ENCODE measurements at regions not wholly inside any gene's neighbourhood (a gene's known extent, or its start where the extent isn't known, plus 50 kb on each side); places are given as distances from the start of the nearest gene placed in this dataset.

GRCh38 chr13:61700181-61700580 is 284.5 kb upstream of the PCDH20 start:
- no peak overlapping the region for H4K12ac ChIP-seq (ENCODE audit: low read depth, low read length)
- no peaks in the 10 kb centered on the region for H3K4me1 ChIP-seq (ENCODE audit: control insufficient read depth in 1 of 2, insufficient read depth in 2 of 2, low read length in 2 of 2)
- no peak overlapping the region for H2AFZ ChIP-seq (ENCODE audit: insufficient read depth, low read length, poor library complexity)
- no peak overlapping the region for H2BK12ac ChIP-seq (ENCODE audit: low read length)
- H3K14ac ChIP-seq (ENCODE audit: low read length): no peak overlapping the region
- H3K79me2 ChIP-seq (ENCODE audit: control insufficient read depth, insufficient read depth, low read length, poor library complexity): no peaks in the 10 kb centered on the region
- no peak overlapping the region for H2BK120ac ChIP-seq (ENCODE audit: insufficient read depth, low read length, poor library complexity)
- H3K4ac ChIP-seq (ENCODE audit: low read depth, low read length): no peak overlapping the region
- no peak overlapping the region for H2BK5ac ChIP-seq (ENCODE audit: low read depth, low read length, poor library complexity)
- no peak overlapping the region for H3K9ac ChIP-seq (ENCODE audit: low read length)
- no peaks in the 10 kb centered on the region for H3K36me3 ChIP-seq (ENCODE audit: control insufficient read depth in 1 of 2, insufficient read depth in 2 of 2, low read length in 2 of 2)
- peaks cover 3% of the 10 kb centered on the region for H3K9me3 ChIP-seq (ENCODE audit: insufficient read depth, low read depth, low read length)
- H4K8ac ChIP-seq (ENCODE audit: low read depth, low read length): no peak overlapping the region
- no peak overlapping the region for H2AK5ac ChIP-seq (ENCODE audit: low read length)
- H3K23ac ChIP-seq (ENCODE audit: low read length): no peak overlapping the region
- no peak overlapping the region for H3K4me3 ChIP-seq (ENCODE audit: low read depth, low read length)
- no peak overlapping the region for H4K91ac ChIP-seq (ENCODE audit: low read depth, low read length)
- no CpG with 5 or more reads among the region's 4 CpGs for WGBS (ENCODE audit: extremely low coverage, insufficient coverage, insufficient read length)
- no peak overlapping the region for H3K27ac ChIP-seq (ENCODE audit: low read depth, low read length)
- H3K4me2 ChIP-seq (ENCODE audit: low read length): no peak overlapping the region
- no peak for DNase-seq
- no peaks in the 10 kb centered on the region for H3K79me1 ChIP-seq (ENCODE audit: low read length)
- H3K27me3 ChIP-seq (ENCODE audit: insufficient read depth, low read length): no peaks in the 10 kb centered on the region
- no peak overlapping the region for H3K18ac ChIP-seq (ENCODE audit: low read length)

GRCh38 chr13:61696676-61697075 is 281.0 kb upstream of the PCDH20 start:
- H3K9ac ChIP-seq (ENCODE audit: low read length): no peak overlapping the region
- no peak overlapping the region for H4K8ac ChIP-seq (ENCODE audit: low read depth, low read length)
- H3K23ac ChIP-seq (ENCODE audit: low read length): no peak overlapping the region
- no peak overlapping the region for H2BK120ac ChIP-seq (ENCODE audit: insufficient read depth, low read length, poor library complexity)
- no peak overlapping the region for H3K4ac ChIP-seq (ENCODE audit: low read depth, low read length)
- H4K12ac ChIP-seq (ENCODE audit: low read depth, low read length): no peak overlapping the region
- no peaks in the 10 kb centered on the region for H3K4me1 ChIP-seq (ENCODE audit: control insufficient read depth in 1 of 2, insufficient read depth in 2 of 2, low read length in 2 of 2)
- H3K79me1 ChIP-seq (ENCODE audit: low read length): no peaks in the 10 kb centered on the region
- no peak overlapping the region for H2BK5ac ChIP-seq (ENCODE audit: low read depth, low read length, poor library complexity)
- no peaks in the 10 kb centered on the region for H3K36me3 ChIP-seq (ENCODE audit: control insufficient read depth in 1 of 2, insufficient read depth in 2 of 2, low read length in 2 of 2)
- no peak overlapping the region for H2BK12ac ChIP-seq (ENCODE audit: low read length)
- no peak overlapping the region for H3K4me2 ChIP-seq (ENCODE audit: low read length)
- no peak for DNase-seq
- no peak overlapping the region for H4K91ac ChIP-seq (ENCODE audit: low read depth, low read length)
- no peak overlapping the region for H3K14ac ChIP-seq (ENCODE audit: low read length)
- no peak overlapping the region for H3K27ac ChIP-seq (ENCODE audit: low read depth, low read length)
- WGBS (ENCODE audit: extremely low coverage, insufficient coverage, insufficient read length): no CpG with 5 or more reads among the region's 5 CpGs
- H3K79me2 ChIP-seq (ENCODE audit: control insufficient read depth, insufficient read depth, low read length, poor library complexity): no peaks in the 10 kb centered on the region
- no peak overlapping the region for H3K18ac ChIP-seq (ENCODE audit: low read length)
- no peak overlapping the region for H2AK5ac ChIP-seq (ENCODE audit: low read length)
- no peaks in the 10 kb centered on the region for H3K27me3 ChIP-seq (ENCODE audit: insufficient read depth, low read length)
- H2AFZ ChIP-seq (ENCODE audit: insufficient read depth, low read length, poor library complexity): no peak overlapping the region
- H3K4me3 ChIP-seq (ENCODE audit: low read depth, low read length): no peak overlapping the region
- H3K9me3 ChIP-seq (ENCODE audit: insufficient read depth, low read depth, low read length): no peaks in the 10 kb centered on the region

- H2AK5ac ChIP-seq (ENCODE audit: low read length): no peak overlapping the region
- H2BK120ac ChIP-seq (ENCODE audit: insufficient read depth, low read length, poor library complexity): no peak overlapping the region
- no peaks in the 10 kb centered on the region for H3K9me3 ChIP-seq (ENCODE audit: insufficient read depth, low read depth, low read length)
- no peak overlapping the region for H3K4ac ChIP-seq (ENCODE audit: low read depth, low read length)
- H3K23ac ChIP-seq (ENCODE audit: low read length): no peak overlapping the region
- no peak overlapping the region for H2BK5ac ChIP-seq (ENCODE audit: low read depth, low read length, poor library complexity)
- no peak overlapping the region for H4K12ac ChIP-seq (ENCODE audit: low read depth, low read length)
- no peaks in the 10 kb centered on the region for H3K79me2 ChIP-seq (ENCODE audit: control insufficient read depth, insufficient read depth, low read length, poor library complexity)
- no peak overlapping the region for H4K8ac ChIP-seq (ENCODE audit: low read depth, low read length)
- H3K9ac ChIP-seq (ENCODE audit: low read length): no peak overlapping the region
- H3K36me3 ChIP-seq (ENCODE audit: control insufficient read depth in 1 of 2, insufficient read depth in 2 of 2, low read length in 2 of 2): no peaks in the 10 kb centered on the region
- H4K91ac ChIP-seq (ENCODE audit: low read depth, low read length): no peak overlapping the region
- no peak overlapping the region for H3K18ac ChIP-seq (ENCODE audit: low read length)
- WGBS (ENCODE audit: extremely low coverage, insufficient coverage, insufficient read length): no CpG with 5 or more reads among the region's 2 CpGs
- H3K27me3 ChIP-seq (ENCODE audit: insufficient read depth, low read length): no peaks in the 10 kb centered on the region
- H3K4me3 ChIP-seq (ENCODE audit: low read depth, low read length): no peak overlapping the region
- no peak overlapping the region for H3K27ac ChIP-seq (ENCODE audit: low read depth, low read length)
- H2BK12ac ChIP-seq (ENCODE audit: low read length): no peak overlapping the region
- no peak for DNase-seq
- H3K4me1 ChIP-seq (ENCODE audit: control insufficient read depth in 1 of 2, insufficient read depth in 2 of 2, low read length in 2 of 2): no peaks in the 10 kb centered on the region
- H3K4me2 ChIP-seq (ENCODE audit: low read length): no peak overlapping the region
- no peak overlapping the region for H3K14ac ChIP-seq (ENCODE audit: low read length)
- H2AFZ ChIP-seq (ENCODE audit: insufficient read depth, low read length, poor library complexity): no peak overlapping the region
- no peaks in the 10 kb centered on the region for H3K79me1 ChIP-seq (ENCODE audit: low read length)
These were observed 279.5 kb upstream of the PCDH20 start for GRCh38 chr13:61695147-61695546.

GRCh38 chr13:61692691-61693090 is 277.0 kb upstream of the PCDH20 start:
- no peaks in the 10 kb centered on the region for H3K36me3 ChIP-seq (ENCODE audit: control insufficient read depth in 1 of 2, insufficient read depth in 2 of 2, low read length in 2 of 2)
- H3K27ac ChIP-seq (ENCODE audit: low read depth, low read length): no peak overlapping the region
- no peak overlapping the region for H4K8ac ChIP-seq (ENCODE audit: low read depth, low read length)

GRCh38 chr13:61685682-61686012 is 270.0 kb upstream of the PCDH20 start:
- Histone ChIP-seq H3K4me2 (ENCODE audit: low read length) (no peak overlapping the region), H4K91ac (ENCODE audit: low read depth, low read length) (no peak overlapping the region), H3K9me3 (ENCODE audit: insufficient read depth, low read depth, low read length) (no peaks in the 10 kb centered on the region), H2AK5ac (ENCODE audit: low read length) (no peak overlapping the region), H3K4ac (ENCODE audit: low read depth, low read length) (no peak overlapping the region), H3K27ac (ENCODE audit: low read depth, low read length) (no peak overlapping the region), H3K4me1 (ENCODE audit: control insufficient read depth in 1 of 2, insufficient read depth in 2 of 2, low read length in 2 of 2) (no peaks in the 10 kb centered on the region), H2BK120ac (ENCODE audit: insufficient read depth, low read length, poor library complexity) (no peak overlapping the region), H3K27me3 (ENCODE audit: insufficient read depth, low read length) (no peaks in the 10 kb centered on the region), H2AFZ (ENCODE audit: insufficient read depth, low read length, poor library complexity) (no peak overlapping the region), H3K4me3 (ENCODE audit: low read depth, low read length) (no peak overlapping the region), H3K79me2 (ENCODE audit: control insufficient read depth, insufficient read depth, low read length, poor library complexity) (no peaks in the 10 kb centered on the region), H4K8ac (ENCODE audit: low read depth, low read length) (no peak overlapping the region), H2BK12ac (ENCODE audit: low read length) (no peak overlapping the region), H3K18ac (ENCODE audit: low read length) (no peak overlapping the region), H2BK5ac (ENCODE audit: low read depth, low read length, poor library complexity) (no peak overlapping the region), H3K23ac (ENCODE audit: low read length) (no peak overlapping the region), H3K14ac (ENCODE audit: low read length) (no peak overlapping the region), H3K36me3 (ENCODE audit: control insufficient read depth in 1 of 2, insufficient read depth in 2 of 2, low read length in 2 of 2) (peaks cover 0 to 1% of the 10 kb centered on the region in 2 experiments), H4K12ac (ENCODE audit: low read depth, low read length) (no peak overlapping the region), H3K9ac (ENCODE audit: low read length) (no peak overlapping the region), H3K79me1 (ENCODE audit: low read length) (no peaks in the 10 kb centered on the region)
- no peak for DNase-seq
- no CpG with 5 or more reads among the region's 2 CpGs for whole genome bisulfite sequencing (ENCODE audit: extremely low coverage, insufficient coverage, insufficient read length)

More at GRCh38 chr13:61692691-61693090, 277.0 kb upstream of the PCDH20 start:
- Histone ChIP-seq H4K91ac (ENCODE audit: low read depth, low read length) (no peak overlapping the region), H3K14ac (ENCODE audit: low read length) (no peak overlapping the region), H3K18ac (ENCODE audit: low read length) (no peak overlapping the region), H3K23ac (ENCODE audit: low read length) (no peak overlapping the region), H3K4me2 (ENCODE audit: low read length) (no peak overlapping the region), H3K4ac (ENCODE audit: low read depth, low read length) (no peak overlapping the region), H4K12ac (ENCODE audit: low read depth, low read length) (no peak overlapping the region), H3K4me3 (ENCODE audit: low read depth, low read length) (no peak overlapping the region), H3K79me1 (ENCODE audit: low read length) (no peaks in the 10 kb centered on the region), H2AFZ (ENCODE audit: insufficient read depth, low read length, poor library complexity) (no peak overlapping the region), H3K9ac (ENCODE audit: low read length) (no peak overlapping the region), H2BK120ac (ENCODE audit: insufficient read depth, low read length, poor library complexity) (no peak overlapping the region), H3K27me3 (ENCODE audit: insufficient read depth, low read length) (no peaks in the 10 kb centered on the region), H2AK5ac (ENCODE audit: low read length) (no peak overlapping the region), H2BK12ac (ENCODE audit: low read length) (no peak overlapping the region), H3K4me1 (ENCODE audit: control insufficient read depth in 1 of 2, insufficient read depth in 2 of 2, low read length in 2 of 2) (no peaks in the 10 kb centered on the region), H2BK5ac (ENCODE audit: low read depth, low read length, poor library complexity) (no peak overlapping the region), H3K9me3 (ENCODE audit: insufficient read depth, low read depth, low read length) (no peaks in the 10 kb centered on the region), H3K79me2 (ENCODE audit: control insufficient read depth, insufficient read depth, low read length, poor library complexity) (no peaks in the 10 kb centered on the region)
- DNase-seq: no peak
